SU-DHL-6 (cell line): ENCODE measurements at regions not wholly inside any gene's neighbourhood (a gene's known extent, or its start where the extent isn't known, plus 50 kb on each side); places are given as distances from the start of the nearest gene placed in this dataset.

Experiments used
- H2AFZ ChIP-seq: fragments of 200-600 bp; sonication (generic); 2 replicates; pipeline ENCODE4 v1.6.1; 2014; ENCODE audit warnings: low read depth, mild to moderate bottlenecking, moderate library complexity, mixed read lengths, antibody characterized with exemption, low read length; ENCODE audit not compliant: severe bottlenecking
- H3F3A ChIP-seq: fragments of 200-600 bp; shearing (Covaris generic); 2 replicates; pipeline ENCODE4 v1.6.0; 2016; ENCODE audit warnings: antibody characterized with exemption, mild to moderate bottlenecking; ENCODE audit not compliant: insufficient read depth
- H3K27ac ChIP-seq: fragments of 200-600 bp; sonication (generic); 2 replicates; pipeline ENCODE4 v1.5.1; 2016; ENCODE audit warnings: low read depth, mild to moderate bottlenecking, low read length, moderate library complexity, mixed read lengths
- H3K27me3 ChIP-seq: fragments of 200-600 bp; sonication (generic), shearing (Covaris generic); 2 replicates; pipeline ENCODE4 v1.6.0; 2014; ENCODE audit warnings: mild to moderate bottlenecking, low read length
- H3K36me3 ChIP-seq: fragments of 200-600 bp; sonication (generic); 2 replicates; pipeline ENCODE4 v1.6.1; 2014; ENCODE audit warnings: mild to moderate bottlenecking, low read length, mixed read lengths
- H3K4me2 ChIP-seq: fragments of 300-600, 200-600 bp; shearing (Covaris generic), sonication (generic); 2 replicates; pipeline ENCODE4 v1.6.0; 2014; ENCODE audit warnings: low read length, low read depth, mild to moderate bottlenecking; ENCODE audit not compliant: poor library complexity, severe bottlenecking
- H3K4me3 ChIP-seq: fragments of 200-600 bp; sonication (generic); 2 replicates; pipeline ENCODE4 v1.5.1; 2014; ENCODE audit warnings: antibody characterized with exemption, low read length, mild to moderate bottlenecking, mixed read lengths; ENCODE audit not compliant: insufficient read depth, poor library complexity, severe bottlenecking
- H3K79me2 ChIP-seq: fragments of 200-600 bp; sonication (generic); 2 replicates; pipeline ENCODE4 v1.6.1; 2014; ENCODE audit warnings: mild to moderate bottlenecking, low read length, moderate library complexity; ENCODE audit not compliant: insufficient read depth
- H3K9ac ChIP-seq: fragments of 200-600 bp; sonication (generic); 2 replicates; pipeline ENCODE4 v1.7.0; 2014; ENCODE audit warnings: mild to moderate bottlenecking, low read length
- H3K9me2 ChIP-seq: fragments of 200-600 bp; sonication (generic); replicated peaks from 2 replicates; pipeline ENCODE4 v1.6.1; 2014; ENCODE audit warnings: low read length; ENCODE audit not compliant: insufficient read depth
- H3K9me3 ChIP-seq: fragments of 200-600 bp; sonication (generic); 2 replicates; pipeline ENCODE4 v1.6.1; 2014; ENCODE audit warnings: low read length, mixed read lengths; ENCODE audit not compliant: insufficient read depth
- H4K20me1 ChIP-seq: fragments of 200-600 bp; sonication (generic); 2 replicates; pipeline ENCODE4 v1.6.1; 2014; ENCODE audit warnings: low read depth, mild to moderate bottlenecking, antibody characterized with exemption, low read length, moderate library complexity, mixed read lengths
- CTCF ChIP-seq: fragments of 200-600 bp; sonication (generic); IDR thresholded peaks from one replicate; pipeline ENCODE4 v1.5.1; 2017; ENCODE audit warnings: antibody characterized with exemption, mild to moderate bottlenecking, low read length, moderate library complexity; ENCODE audit not compliant: insufficient read depth, poor library complexity, severe bottlenecking
- EZH2phosphoT487 ChIP-seq: fragments of 200-600 bp; sonication (generic), shearing (Covaris generic); conservative IDR thresholded peaks from 2 replicates; pipeline ENCODE4 v1.6.1; 2018; ENCODE audit warnings: mild to moderate bottlenecking, antibody characterized with exemption, low read length, moderate library complexity, mixed read lengths

- no peak overlapping the region for H3K4me2 ChIP-seq
- H3K27ac ChIP-seq = no peak overlapping the region
- H3K9me2 ChIP-seq = no peaks in the 10 kb centered on the region
- H3K36me3 ChIP-seq = no peaks in the 10 kb centered on the region
- no peak for TF ChIP-seq CTCF
- TF ChIP-seq EZH2phosphoT487 = no peak
- no peaks in the 10 kb centered on the region for H4K20me1 ChIP-seq
- H3K79me2 ChIP-seq = no peaks in the 10 kb centered on the region
- H3K4me3 ChIP-seq = no peak overlapping the region
- no peaks in the 10 kb centered on the region for H3F3A ChIP-seq
- no peaks in the 10 kb centered on the region for H3K9me3 ChIP-seq
- no peaks in the 10 kb centered on the region for H3K27me3 ChIP-seq
- H2AFZ ChIP-seq = no peak overlapping the region
- no peak overlapping the region for H3K9ac ChIP-seq
Measured at GRCh38 chr11:127117231-127117739, 116.7 kb upstream of the KIRREL3 start.

GRCh38 chr11:127115844-127116243, 115.3 kb upstream of the KIRREL3 start:
- TF ChIP-seq EZH2phosphoT487 (no peak), CTCF (no peak)
- Histone ChIP-seq H3K4me3 (no peak overlapping the region), H3K9me2 (no peaks in the 10 kb centered on the region), H2AFZ (no peak overlapping the region), H3K36me3 (no peaks in the 10 kb centered on the region), H3F3A (no peaks in the 10 kb centered on the region), H3K27me3 (no peaks in the 10 kb centered on the region), H3K4me2 (no peak overlapping the region), H3K27ac (no peak overlapping the region), H3K79me2 (no peaks in the 10 kb centered on the region), H3K9ac (no peak overlapping the region), H4K20me1 (no peaks in the 10 kb centered on the region), H3K9me3 (no peaks in the 10 kb centered on the region)

- no peaks in the 10 kb centered on the region for H3K27me3 ChIP-seq
- H3K36me3 ChIP-seq = no peaks in the 10 kb centered on the region
- no peak for TF ChIP-seq EZH2phosphoT487
- TF ChIP-seq CTCF = no peak
- no peaks in the 10 kb centered on the region for H3K79me2 ChIP-seq
- no peak overlapping the region for H3K4me3 ChIP-seq
- H3K27ac ChIP-seq = no peak overlapping the region
- no peaks in the 10 kb centered on the region for H3K9me3 ChIP-seq
- no peak overlapping the region for H2AFZ ChIP-seq
- H4K20me1 ChIP-seq = no peaks in the 10 kb centered on the region
- H3K4me2 ChIP-seq = no peak overlapping the region
- no peaks in the 10 kb centered on the region for H3F3A ChIP-seq
- H3K9me2 ChIP-seq = no peaks in the 10 kb centered on the region
- no peak overlapping the region for H3K9ac ChIP-seq
Measured at GRCh38 chr11:127114035-127114434, 113.5 kb upstream of the KIRREL3 start.

GRCh38 chr11:127110542-127110941, 110.0 kb upstream of the KIRREL3 start:
- H3K27me3 ChIP-seq = no peaks in the 10 kb centered on the region
- H2AFZ ChIP-seq = no peak overlapping the region
- H3K9me2 ChIP-seq = no peaks in the 10 kb centered on the region
- H3K4me3 ChIP-seq = no peak overlapping the region
- H3K36me3 ChIP-seq = no peaks in the 10 kb centered on the region
- TF ChIP-seq EZH2phosphoT487 (no peak), CTCF (no peak)
- H3K9ac ChIP-seq = no peak overlapping the region
- H4K20me1 ChIP-seq = no peaks in the 10 kb centered on the region
- no peaks in the 10 kb centered on the region for H3F3A ChIP-seq
- H3K27ac ChIP-seq = no peak overlapping the region
- H3K79me2 ChIP-seq = no peaks in the 10 kb centered on the region
- no peaks in the 10 kb centered on the region for H3K9me3 ChIP-seq
- H3K4me2 ChIP-seq = no peak overlapping the region
